PC-3 (cell line): ENCODE measurements at regions not wholly inside any gene's neighbourhood (a gene's known extent, or its start where the extent isn't known, plus 50 kb on each side); places are given as distances from the start of the nearest gene placed in this dataset.

ENCODE experiments used
- ATAC-seq: fragments of 200-7000 bp; cut with Tn5 transposase; 2 replicates; pipeline ENCODE4 v1.9.1; 2020; ENCODE audit warnings: mild to moderate bottlenecking, moderate library complexity
- BruUV-seq: library from RNA; stranded (reverse); fragments of 400-500 nt; replicated peaks from 2 replicates; lab custom pipeline; 2021; lab: Mats Ljungman, UMichigan
- CTCF ChIA-PET: fragments of 300-600 bp; sonication (Branson Sonifier 250); formaldehyde crosslinking; loops from one replicate; lab custom pipeline; 2022; ENCODE audit warnings: antibody characterized with exemption; lab: Charles Lee
- POLR2A ChIA-PET: fragments of 300-600 bp; sonication (Branson Sonifier 250); formaldehyde crosslinking; loops from one replicate; lab custom pipeline; 2022; ENCODE audit warnings: antibody characterized with exemption; ENCODE audit not compliant: unreplicated experiment; lab: Charles Lee
- DNase-seq: peaks from one replicate; pipeline ENCODE4 v3.0.0-alpha.2; 2015
- H2AFZ ChIP-seq: fragments of 300-600 bp; sonication (generic); 2 replicates; pipeline ENCODE4 v1.6.0; 2016; ENCODE audit warnings: antibody characterized with exemption, low read length
- H3F3A ChIP-seq: fragments of 300-600 bp; sonication (generic); one replicate; pipeline ENCODE4 v1.6.0; 2017; ENCODE audit warnings: antibody characterized with exemption, low read length, control low read depth, mild to moderate bottlenecking; ENCODE audit not compliant: unreplicated experiment
- H3K27ac ChIP-seq: fragments of 300-600 bp; sonication (generic); 2 replicates; pipeline ENCODE4 v1.5.1; 2016; ENCODE audit warnings: mild to moderate bottlenecking, low read length
- H3K27me3 ChIP-seq: fragments of 300-600 bp; sonication (generic); 2 replicates; pipeline ENCODE4 v1.6.1; 2016; ENCODE audit warnings: low read length, mixed read lengths
- H3K36me3 ChIP-seq: fragments of 300-600 bp; sonication (generic); 2 replicates; pipeline ENCODE4 v1.6.1; 2016; ENCODE audit warnings: low read depth, mixed run types, low read length, mixed read lengths
- H3K4me1 ChIP-seq: fragments of 300-600 bp; sonication (generic); 2 replicates; pipeline ENCODE4 v1.5.1; 2016; ENCODE audit warnings: low read length; ENCODE audit not compliant: insufficient read depth
- H3K4me2 ChIP-seq: fragments of 300-600 bp; sonication (generic); 2 replicates; pipeline ENCODE4 v1.6.0; 2016; ENCODE audit warnings: low read length
- H3K4me3 ChIP-seq: fragments of 300-600 bp; sonication (generic); 2 replicates; pipeline ENCODE4 v1.5.1; 2016; ENCODE audit warnings: mild to moderate bottlenecking, low read length, mixed read lengths
- H3K79me2 ChIP-seq: fragments of 300-600 bp; sonication (generic); 2 replicates; pipeline ENCODE4 v1.6.1; 2017; ENCODE audit warnings: low read length, mixed read lengths
- H3K9ac ChIP-seq: fragments of 300-600 bp; sonication (generic); 2 replicates; pipeline ENCODE4 v1.6.0; 2016; ENCODE audit warnings: mild to moderate bottlenecking, low read length
- H3K9me2 ChIP-seq: fragments of 300-600 bp; sonication (generic); replicated peaks from 2 replicates; pipeline ENCODE4 v1.6.1; 2016; ENCODE audit warnings: mixed run types, low read length, mixed read lengths
- H3K9me3 ChIP-seq: fragments of 300-600 bp; sonication (generic); 2 replicates; pipeline ENCODE4 v1.6.1; 2016; ENCODE audit warnings: low read length, mixed read lengths
- H4K20me1 ChIP-seq: fragments of 300-600 bp; sonication (generic); 2 replicates; pipeline ENCODE4 v1.6.1; 2016; ENCODE audit warnings: low read length, mixed read lengths
- CTCF ChIP-seq: fragments of 300-600 bp; sonication (generic); conservative IDR thresholded peaks from 2 replicates; pipeline ENCODE4 v1.5.1; 2017; ENCODE audit warnings: antibody characterized with exemption, low read depth, mild to moderate bottlenecking, low read length
- EZH2 ChIP-seq: fragments of 300-600 bp; sonication (generic); IDR thresholded peaks from one replicate; pipeline ENCODE4 v1.6.1; 2017; ENCODE audit warnings: antibody characterized with exemption, mild to moderate bottlenecking, low read length; ENCODE audit not compliant: unreplicated experiment
- EZH2phosphoT487 ChIP-seq: fragments of 300-600 bp; sonication (generic); IDR thresholded peaks from 2 replicates; pipeline ENCODE4 v1.6.1; 2018; ENCODE audit warnings: mild to moderate bottlenecking, antibody characterized with exemption, low read length, borderline replicate concordance
- intact Hi-C: fragments of 100-400 bp; cut with micrococcal nuclease; formaldehyde crosslinking; loops from 2 replicates; pipeline ENCODE4 v1.9.0; 2023

GRCh38 chr18:72324677-72325076, 219.5 kb downstream of the CBLN2 start:
- BruUV-seq, result no TSS peak
- H3K4me2 ChIP-seq, result no peak overlapping the region
- no peaks in the 10 kb centered on the region for H4K20me1 ChIP-seq
- H3K27me3 ChIP-seq, result peaks cover 10% of the 10 kb centered on the region
- H3K9me3 ChIP-seq, result no peaks in the 10 kb centered on the region
- no peak for ATAC-seq
- CTCF ChIA-PET, result no interaction called here
- H3K36me3 ChIP-seq, result no peaks in the 10 kb centered on the region
- TF ChIP-seq CTCF (no peak), EZH2 (no peak), EZH2phosphoT487 (no peak)
- no peak overlapping the region for H3K9ac ChIP-seq
- no peak overlapping the region for H3K27ac ChIP-seq
- POLR2A ChIA-PET, result no interaction called here
- no peak overlapping the region for H2AFZ ChIP-seq
- no peak for DNase-seq
- H3K79me2 ChIP-seq, result no peaks in the 10 kb centered on the region
- no peak overlapping the region for H3K4me3 ChIP-seq
- no peaks in the 10 kb centered on the region for H3K9me2 ChIP-seq
- no peaks in the 10 kb centered on the region for H3F3A ChIP-seq
- intact Hi-C loops, result no loop called here
- H3K4me1 ChIP-seq, result no peaks in the 10 kb centered on the region

GRCh38 chr18:72316497-72316896, 227.6 kb downstream of the CBLN2 start:
- no peaks in the 10 kb centered on the region for H3K79me2 ChIP-seq
- no peak overlapping the region for H3K27ac ChIP-seq
- H4K20me1 ChIP-seq, result no peaks in the 10 kb centered on the region
- H3K4me1 ChIP-seq, result no peaks in the 10 kb centered on the region
- no peaks in the 10 kb centered on the region for H3K36me3 ChIP-seq
- no peak overlapping the region for H3K4me2 ChIP-seq
- TF ChIP-seq CTCF (no peak), EZH2 (no peak), EZH2phosphoT487 (no peak)
- H3K27me3 ChIP-seq, result no peaks in the 10 kb centered on the region; the same call in 1 of the 2 replicates
- intact Hi-C loops, result no loop called here
- CTCF ChIA-PET, result no interaction called here
- BruUV-seq, result no TSS peak
- no peaks in the 10 kb centered on the region for H3K9me2 ChIP-seq
- H3K9me3 ChIP-seq, result no peaks in the 10 kb centered on the region
- H3K4me3 ChIP-seq, result no peak overlapping the region
- no peak overlapping the region for H2AFZ ChIP-seq
- POLR2A ChIA-PET, result no interaction called here
- no peak overlapping the region for H3K9ac ChIP-seq
- no peaks in the 10 kb centered on the region for H3F3A ChIP-seq
- ATAC-seq, result no peak
- no peak for DNase-seq

- Histone ChIP-seq H3K4me1 (no peaks in the 10 kb centered on the region), H3K9me3 (no peaks in the 10 kb centered on the region), H2AFZ (no peak overlapping the region), H3K27ac (no peak overlapping the region), H3K9me2 (no peaks in the 10 kb centered on the region), H3K36me3 (no peaks in the 10 kb centered on the region), H3F3A (no peaks in the 10 kb centered on the region), H3K4me3 (no peak overlapping the region), H3K79me2 (no peaks in the 10 kb centered on the region), H3K4me2 (no peak overlapping the region), H3K27me3 (no peaks in the 10 kb centered on the region), H4K20me1 (no peaks in the 10 kb centered on the region), H3K9ac (no peak overlapping the region)
- intact Hi-C loops, result no loop called here
- ATAC-seq, result no peak
- ChIA-PET CTCF (no interaction called here), POLR2A (no interaction called here)
- no peak for DNase-seq
- BruUV-seq, result no TSS peak
- TF ChIP-seq EZH2 (no peak), EZH2phosphoT487 (no peak), CTCF (no peak)
Observed at GRCh38 chr18:72283148-72283925, 260.8 kb downstream of the CBLN2 start.
